NB4 (cell line): ENCODE measurements at regions not wholly inside any gene's neighbourhood (a gene's known extent, or its start where the extent isn't known, plus 50 kb on each side); places are given as distances from the start of the nearest gene placed in this dataset.

Source experiments
- CTCF ChIP-seq: IDR thresholded peaks from one replicate; pipeline ENCODE4 v1.5.1; 2012; ENCODE audit warnings: low read depth, low read length
- MAX ChIP-seq: IDR thresholded peaks from 2 replicates; pipeline ENCODE4 v1.6.1; 2011; ENCODE audit warnings: low read depth, low read length
- POLR2A ChIP-seq: IDR thresholded peaks from 2 replicates; pipeline ENCODE4 v1.6.1; 2011; ENCODE audit warnings: mild to moderate bottlenecking; ENCODE audit not compliant: insufficient read length; ENCODE audit errors: extremely low read depth

GRCh38 chr17:77426676-77427386 is 286.1 kb downstream of the SEC14L1 start:
- TF ChIP-seq CTCF (no peak), POLR2A (no peak), MAX (no peak)
